ENCODE measurements at regions not wholly inside any gene's neighbourhood (a gene's known extent, or its start where the extent isn't known, plus 50 kb on each side); places are given as distances from the start of the nearest gene placed in this dataset.

GRCh38 chr3:193826159-193826795 lies 233.3 kb downstream of the OPA1 start:
- no peaks in the 10 kb centered on the region for H3K79me2 ChIP-seq
- peak; percentile 68 for DNase-seq (ENCODE audit: low spot score)
- no peaks in the 10 kb centered on the region for H4K20me1 ChIP-seq (ENCODE audit: insufficient read depth, poor library complexity, severe bottlenecking)
- no peaks in the 10 kb centered on the region for H3K9me2 ChIP-seq (replicated peaks; ENCODE audit: insufficient read depth)
- no peaks in the 10 kb centered on the region for H3K9me3 ChIP-seq (ENCODE audit: low read depth)
- H2AFZ ChIP-seq = no peak overlapping the region
- no peaks in the 10 kb centered on the region for H3K36me3 ChIP-seq (replicated peaks; ENCODE audit: insufficient read depth, low read depth)
- TF ChIP-seq EZH2 (IDR thresholded peaks at IDR 0.05; ENCODE audit: borderline replicate concordance) = no peak
- TF ChIP-seq, protein P1, sequence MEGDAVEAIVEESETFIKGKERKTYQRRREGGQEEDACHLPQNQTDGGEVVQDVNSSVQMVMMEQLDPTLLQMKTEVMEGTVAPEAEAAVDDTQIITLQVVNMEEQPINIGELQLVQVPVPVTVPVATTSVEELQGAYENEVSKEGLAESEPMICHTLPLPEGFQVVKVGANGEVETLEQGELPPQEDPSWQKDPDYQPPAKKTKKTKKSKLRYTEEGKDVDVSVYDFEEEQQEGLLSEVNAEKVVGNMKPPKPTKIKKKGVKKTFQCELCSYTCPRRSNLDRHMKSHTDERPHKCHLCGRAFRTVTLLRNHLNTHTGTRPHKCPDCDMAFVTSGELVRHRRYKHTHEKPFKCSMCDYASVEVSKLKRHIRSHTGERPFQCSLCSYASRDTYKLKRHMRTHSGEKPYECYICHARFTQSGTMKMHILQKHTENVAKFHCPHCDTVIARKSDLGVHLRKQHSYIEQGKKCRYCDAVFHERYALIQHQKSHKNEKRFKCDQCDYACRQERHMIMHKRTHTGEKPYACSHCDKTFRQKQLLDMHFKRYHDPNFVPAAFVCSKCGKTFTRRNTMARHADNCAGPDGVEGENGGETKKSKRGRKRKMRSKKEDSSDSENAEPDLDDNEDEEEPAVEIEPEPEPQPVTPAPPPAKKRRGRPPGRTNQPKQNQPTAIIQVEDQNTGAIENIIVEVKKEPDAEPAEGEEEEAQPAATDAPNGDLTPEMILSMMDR (IDR thresholded peaks at IDR 0.05; ENCODE audit: poor library complexity) = no peak
- TF ChIP-seq EZH2phosphoT487 (IDR thresholded peaks at IDR 0.05; ENCODE audit: low read depth, severe bottlenecking, unreplicated experiment) = no peak
- peaks cover 30% of the 10 kb centered on the region for H3K4me1 ChIP-seq (ENCODE audit: insufficient read depth)
- no peak overlapping the region for H3K4me3 ChIP-seq
- H3K27me3 ChIP-seq = no peaks in the 10 kb centered on the region
- peak overlapping the region; percentile 65 for H3K27ac ChIP-seq
- peak overlapping the region; percentile 14 for H3K4me2 ChIP-seq
- 80% methylated on average over 12 of the region's 12 CpGs for WGBS (ENCODE audit: low lambda C conversion rate, missing lambda C conversion rate)

DNA sequence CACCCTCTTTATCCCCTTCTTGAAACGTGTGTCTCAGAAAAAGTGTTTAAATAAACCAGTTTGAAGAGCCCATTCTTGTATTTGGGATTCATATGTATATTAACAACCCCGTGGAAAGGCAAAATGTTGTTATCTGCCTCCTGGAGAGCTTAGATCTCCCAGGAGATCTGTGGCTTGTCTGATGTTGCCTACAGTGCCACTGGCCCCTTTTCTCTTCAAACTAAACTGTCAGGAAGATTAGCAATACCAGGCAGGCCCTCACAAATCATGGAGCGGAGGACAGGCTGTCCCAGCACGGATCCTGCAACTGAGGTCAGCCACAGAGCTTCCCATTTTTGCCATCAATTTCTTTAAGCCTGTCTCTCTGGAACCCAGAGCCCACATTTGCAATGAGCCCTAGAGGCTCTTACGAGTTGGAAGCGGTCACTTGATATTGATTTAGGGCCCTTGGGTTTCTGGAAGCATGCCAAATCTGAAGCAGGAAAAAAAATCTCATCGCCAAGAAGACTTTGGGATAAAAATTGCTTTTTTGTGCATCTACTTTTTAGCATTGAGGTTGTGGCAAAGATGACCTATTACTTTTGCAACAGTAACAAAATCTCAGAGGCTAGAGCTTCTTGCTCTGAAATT lies 234.1 kb downstream of the OPA1 start:
- peak overlapping the region; percentile 65 for H3K27ac ChIP-seq
- no peaks in the 10 kb centered on the region for H3K79me2 ChIP-seq
- TF ChIP-seq, protein P1 (IDR thresholded peaks at IDR 0.05; ENCODE audit: poor library complexity) = no peak
- TF ChIP-seq EZH2 (IDR thresholded peaks at IDR 0.05; ENCODE audit: borderline replicate concordance) = no peak
- TF ChIP-seq EZH2phosphoT487 (IDR thresholded peaks at IDR 0.05; ENCODE audit: low read depth, severe bottlenecking, unreplicated experiment) = no peak
- no peaks in the 10 kb centered on the region for H3K9me3 ChIP-seq (ENCODE audit: low read depth)
- no peaks in the 10 kb centered on the region for H3K36me3 ChIP-seq (replicated peaks; ENCODE audit: insufficient read depth, low read depth)
- no peak overlapping the region for H3K4me2 ChIP-seq
- no peak for DNase-seq (ENCODE audit: low spot score)
- 57% methylated on average over 7 of the region's 7 CpGs for WGBS (ENCODE audit: low lambda C conversion rate, missing lambda C conversion rate)
- no peak overlapping the region for H3K4me3 ChIP-seq
- peaks cover 30% of the 10 kb centered on the region for H3K4me1 ChIP-seq (ENCODE audit: insufficient read depth)
- H3K9me2 ChIP-seq (replicated peaks; ENCODE audit: insufficient read depth) = no peaks in the 10 kb centered on the region
- H3K27me3 ChIP-seq = no peaks in the 10 kb centered on the region
- no peak overlapping the region for H2AFZ ChIP-seq
- H4K20me1 ChIP-seq (ENCODE audit: insufficient read depth, poor library complexity, severe bottlenecking) = no peaks in the 10 kb centered on the region

GRCh38 chr3:193827871-193828270 lies 234.9 kb downstream of the OPA1 start:
- H3K27me3 ChIP-seq = no peaks in the 10 kb centered on the region
- peak overlapping the region; percentile 45 for H3K27ac ChIP-seq
- H3K4me2 ChIP-seq = no peak overlapping the region
- H3K9me3 ChIP-seq (ENCODE audit: low read depth) = no peaks in the 10 kb centered on the region
- no peaks in the 10 kb centered on the region for H3K9me2 ChIP-seq (replicated peaks; ENCODE audit: insufficient read depth)
- H4K20me1 ChIP-seq (ENCODE audit: insufficient read depth, poor library complexity, severe bottlenecking) = no peaks in the 10 kb centered on the region
- DNase-seq (ENCODE audit: low spot score) = no peak
- no peak for TF ChIP-seq EZH2 (IDR thresholded peaks at IDR 0.05; ENCODE audit: borderline replicate concordance)
- TF ChIP-seq EZH2phosphoT487 (IDR thresholded peaks at IDR 0.05; ENCODE audit: low read depth, severe bottlenecking, unreplicated experiment) = no peak
- TF ChIP-seq, protein P1 (IDR thresholded peaks at IDR 0.05; ENCODE audit: poor library complexity) = no peak
- H3K79me2 ChIP-seq = no peaks in the 10 kb centered on the region
- H2AFZ ChIP-seq = no peak overlapping the region
- H3K36me3 ChIP-seq (replicated peaks; ENCODE audit: insufficient read depth, low read depth) = no peaks in the 10 kb centered on the region
- peaks cover 30% of the 10 kb centered on the region for H3K4me1 ChIP-seq (ENCODE audit: insufficient read depth)
- 66% methylated on average over 2 of the region's 2 CpGs for WGBS (ENCODE audit: low lambda C conversion rate, missing lambda C conversion rate)
- no peak overlapping the region for H3K4me3 ChIP-seq

All from hepatocyte (in vitro differentiated cells).